HG02973 (cell line): ENCODE measurements at regions not wholly inside any gene's neighbourhood (a gene's known extent, or its start where the extent isn't known, plus 50 kb on each side); places are given as distances from the start of the nearest gene placed in this dataset.
"Not testable (repeated sequence)": the region's sequence is repeated elsewhere in the genome, so short reads cannot be mapped to it uniquely, and the experiment has no call there.

ENCODE experiments used
- ATAC-seq: cut with Tn5 transposase; IDR thresholded peaks from one replicate; pipeline ENCODE4 v1.9.1; 2021; ENCODE audit warnings: moderate library complexity; ENCODE audit not compliant: unreplicated experiment

GRCh38 chr10:53223851-53224250 lies 451.3 kb upstream of the MBL2 start:
- ATAC-seq, result no peak

- ATAC-seq, result no peak
Measured at GRCh38 chr10:53222806-53223205, 450.2 kb upstream of the MBL2 start.

GRCh38 chr10:53209944-53210611 lies 437.5 kb upstream of the MBL2 start:
- no peak for ATAC-seq

- no peak for ATAC-seq
Measured at GRCh38 chr10:53183733-53184132, 411.1 kb upstream of the MBL2 start.

- no peak for ATAC-seq
Measured at GRCh38 chr10:53177468-53177867, 404.9 kb upstream of the MBL2 start.

GRCh38 chr10:53166325-53166724 lies 393.7 kb upstream of the MBL2 start:
- no peak for ATAC-seq

- ATAC-seq, result no peak
Measured at GRCh38 chr10:53162856-53163255, 390.3 kb upstream of the MBL2 start.

- no peak for ATAC-seq
Measured at GRCh38 chr10:53161231-53161630, 388.6 kb upstream of the MBL2 start.

GRCh38 chr10:53155674-53156073 lies 383.1 kb upstream of the MBL2 start:
- not testable (repeated sequence) for ATAC-seq

- no peak for ATAC-seq
Measured at GRCh38 chr10:53153831-53154230, 381.2 kb upstream of the MBL2 start.

GRCh38 chr10:53140506-53140905 lies 367.9 kb upstream of the MBL2 start:
- no peak for ATAC-seq

- no peak for ATAC-seq
Measured at GRCh38 chr10:53135897-53136253, 363.3 kb upstream of the MBL2 start.

GRCh38 chr10:53135213-53135896 lies 362.8 kb upstream of the MBL2 start:
- ATAC-seq, result no peak

GRCh38 chr10:53134050-53134449 lies 361.5 kb upstream of the MBL2 start:
- ATAC-seq, result no peak

- ATAC-seq, result no peak
Measured at GRCh38 chr10:53130337-53130736, 357.8 kb upstream of the MBL2 start.

GRCh38 chr10:53127686-53128085 lies 355.1 kb upstream of the MBL2 start:
- no peak for ATAC-seq

GRCh38 chr10:53123311-53123710 lies 350.7 kb upstream of the MBL2 start:
- no peak for ATAC-seq

- ATAC-seq, result no peak
Measured at GRCh38 chr10:53122281-53122680, 349.7 kb upstream of the MBL2 start.

GRCh38 chr10:53115660-53116059 lies 343.1 kb upstream of the MBL2 start:
- no peak for ATAC-seq

GRCh38 chr10:53111529-53111928 lies 338.9 kb upstream of the MBL2 start:
- no peak for ATAC-seq

- ATAC-seq, result no peak
Measured at GRCh38 chr10:53109320-53109719, 336.7 kb upstream of the MBL2 start.

- ATAC-seq, result no peak
Measured at GRCh38 chr10:53108317-53108934, 335.8 kb upstream of the MBL2 start.
